Mononuclear cell (primary cell): ENCODE measurements at regions not wholly inside any gene's neighbourhood (a gene's known extent, or its start where the extent isn't known, plus 50 kb on each side); places are given as distances from the start of the nearest gene placed in this dataset.

Experiments used
- H3K27me3 ChIP-seq: 2 replicates; pipeline ENCODE4 v1.6.0; 2011; ENCODE audit warnings: low read length, control low read depth; ENCODE audit not compliant: insufficient read depth
- H3K4me1 ChIP-seq: 2 replicates; pipeline ENCODE4 v1.5.1; 2011; ENCODE audit warnings: mild to moderate bottlenecking, low read length, control low read depth; ENCODE audit not compliant: insufficient read depth
- H3K4me3 ChIP-seq: 2 replicates; pipeline ENCODE4 v1.5.1; 2011; ENCODE audit warnings: mild to moderate bottlenecking, low read length, moderate library complexity
- H3K9me3 ChIP-seq: 2 replicates; pipeline ENCODE4 v1.5.1; 2011; ENCODE audit warnings: low read depth, mild to moderate bottlenecking, control low read depth, low read length

DNA sequence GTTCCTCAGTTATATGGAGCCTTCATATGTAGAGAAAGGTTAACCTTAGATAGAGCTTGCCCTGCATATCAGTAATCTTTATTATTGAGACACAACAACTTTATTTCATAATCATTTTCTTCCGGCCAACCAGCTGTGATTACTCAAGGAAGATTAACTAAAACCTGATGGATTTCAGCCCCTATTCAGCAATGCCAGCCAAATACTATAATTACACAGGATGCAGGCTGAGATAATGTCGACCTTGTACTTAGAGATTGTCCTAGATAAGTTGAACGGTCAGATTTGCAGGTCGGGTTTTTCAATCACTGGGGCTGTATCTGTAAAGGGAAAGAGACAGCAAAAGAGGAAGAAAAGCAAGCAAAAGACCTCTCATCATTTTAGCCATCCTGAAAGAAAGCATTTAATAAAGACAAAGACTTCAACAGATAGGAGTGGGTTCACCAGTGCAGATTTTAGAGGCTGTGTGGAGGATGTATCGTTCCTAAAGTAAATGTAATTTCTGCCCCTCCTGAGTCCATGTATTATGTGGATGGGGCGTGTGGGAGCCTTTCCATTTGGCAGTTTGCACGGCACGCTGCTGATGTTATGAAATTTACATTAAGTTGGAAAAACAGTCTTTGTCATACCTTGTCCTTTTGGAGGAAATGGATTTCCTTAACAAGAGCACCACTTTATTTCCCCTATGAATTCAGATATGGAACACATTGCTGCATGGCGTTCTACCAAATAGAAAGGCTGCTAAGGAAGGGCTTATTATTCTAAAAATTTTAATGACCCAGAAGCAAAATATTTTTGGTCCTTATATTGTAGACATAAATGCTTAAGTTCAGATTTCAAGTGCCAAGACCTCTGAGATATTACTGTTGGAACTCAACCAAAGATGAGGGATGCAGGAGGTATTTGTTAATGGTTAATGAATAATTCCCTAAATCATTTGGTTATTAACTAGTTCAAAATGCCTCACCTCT lies 496.7 kb downstream of the SPRY1 start:
- Histone ChIP-seq H3K9me3 (no peaks in the 10 kb centered on the region), H3K4me1 (no peaks in the 10 kb centered on the region), H3K27me3 (no peaks in the 10 kb centered on the region), H3K4me3 (no peak overlapping the region)

DNA sequence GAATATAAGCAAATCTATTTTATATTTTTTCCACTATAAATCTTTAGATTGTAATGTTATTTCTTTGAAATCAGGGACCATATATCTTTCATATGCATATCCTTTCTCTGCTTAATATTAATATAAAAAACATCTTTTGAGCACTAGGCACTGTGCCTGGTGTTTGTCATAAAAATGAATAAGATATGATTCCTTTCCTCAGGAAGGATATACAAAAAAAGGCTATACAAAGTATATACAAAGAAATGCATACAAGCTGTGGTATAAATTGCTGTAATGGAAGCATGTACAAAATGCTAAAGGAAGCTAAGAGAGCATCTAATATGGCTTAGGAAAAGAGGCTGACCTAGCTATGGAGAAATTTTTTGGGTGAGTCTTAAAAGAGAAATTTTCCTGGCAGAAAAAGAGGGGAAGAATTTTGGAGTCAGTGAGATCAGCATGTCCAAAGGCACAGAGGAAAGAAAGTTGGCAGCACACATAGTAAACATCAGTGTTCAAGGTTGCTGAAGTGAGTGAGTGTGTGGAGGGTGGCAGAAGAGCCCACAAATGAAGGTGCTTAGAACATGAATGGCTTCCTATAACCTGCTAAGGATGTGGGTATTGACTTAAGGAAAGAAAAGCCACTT lies 500.0 kb downstream of the SPRY1 start:
- Histone ChIP-seq H3K4me1 (no peaks in the 10 kb centered on the region), H3K4me3 (no peak overlapping the region), H3K9me3 (no peaks in the 10 kb centered on the region), H3K27me3 (no peaks in the 10 kb centered on the region)

DNA sequence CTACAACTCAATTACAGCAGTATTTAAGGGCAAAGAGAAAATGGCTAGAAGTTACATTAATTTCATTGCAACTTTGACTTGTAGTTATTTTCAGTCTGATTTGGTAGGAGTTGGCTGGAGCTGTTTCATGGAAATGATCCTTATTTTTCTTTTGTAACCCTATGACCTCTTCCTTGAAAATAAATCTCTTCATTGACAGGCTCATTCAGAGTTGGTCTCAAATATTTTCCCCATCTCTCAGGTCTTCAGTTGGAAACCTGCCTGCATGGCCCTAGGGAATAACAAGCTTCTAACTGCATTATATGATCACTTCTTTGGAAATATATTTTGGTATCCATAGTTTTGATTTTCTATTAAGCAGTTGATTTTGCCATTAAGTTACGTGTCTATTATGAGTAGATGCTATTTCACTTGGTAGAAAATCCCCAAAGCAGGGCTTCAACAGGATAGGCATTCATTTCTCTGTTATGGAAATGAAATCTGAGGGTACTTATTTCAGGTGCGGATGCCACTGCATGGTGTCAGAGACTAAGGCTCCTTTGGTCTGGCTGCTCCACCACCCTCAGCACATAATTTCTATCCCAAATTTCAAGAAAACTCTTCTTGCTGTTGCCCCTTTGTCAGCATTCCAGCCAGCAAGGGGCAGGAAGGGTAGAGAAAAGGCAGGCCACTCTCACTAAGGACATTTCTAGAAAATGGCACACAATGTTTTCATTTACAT lies 502.5 kb downstream of the SPRY1 start:
- Histone ChIP-seq H3K4me3 (no peak overlapping the region), H3K4me1 (no peaks in the 10 kb centered on the region), H3K9me3 (no peaks in the 10 kb centered on the region), H3K27me3 (no peaks in the 10 kb centered on the region)

DNA sequence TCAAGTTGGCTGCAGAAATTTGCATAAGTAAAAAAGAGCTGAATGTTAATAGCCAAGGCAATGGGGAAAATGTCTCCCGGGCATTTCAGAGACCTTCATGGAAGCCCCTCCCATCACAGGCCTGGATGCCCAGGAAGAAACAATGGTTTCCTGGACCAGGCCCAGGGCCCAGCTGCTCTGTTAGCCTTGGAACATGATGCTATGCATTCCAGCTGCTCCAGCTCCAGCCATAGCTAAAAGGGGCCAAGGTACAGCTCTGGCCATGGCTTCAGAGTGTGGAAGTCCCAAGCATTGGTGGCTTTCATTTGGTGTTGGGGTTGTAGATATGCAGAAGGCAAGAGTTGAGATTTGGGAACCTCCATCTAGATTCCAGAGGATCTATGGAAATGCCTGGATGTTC lies 508.3 kb downstream of the SPRY1 start:
- no peaks in the 10 kb centered on the region for H3K9me3 ChIP-seq
- no peaks in the 10 kb centered on the region for H3K27me3 ChIP-seq
- H3K4me1 ChIP-seq = no peaks in the 10 kb centered on the region
- H3K4me3 ChIP-seq = no peak overlapping the region

DNA sequence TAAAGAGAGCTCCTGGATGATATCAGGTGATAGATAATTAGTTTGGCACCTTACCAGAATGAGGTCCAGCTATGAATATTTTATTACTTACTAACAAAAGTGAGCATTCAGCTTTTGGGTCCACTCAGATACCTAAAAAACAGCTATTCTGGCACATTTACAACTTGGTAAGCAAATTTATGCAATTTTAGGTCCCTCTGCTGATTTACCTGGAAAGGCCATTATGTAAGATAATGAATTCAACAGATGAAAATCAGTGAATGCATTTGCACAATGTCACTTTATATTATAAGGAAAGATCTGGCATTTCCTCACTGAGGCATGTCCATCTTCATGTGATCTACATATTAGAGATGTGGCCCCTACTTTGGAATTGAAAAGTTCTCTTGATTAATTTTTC lies 517.0 kb downstream of the SPRY1 start:
- no peaks in the 10 kb centered on the region for H3K9me3 ChIP-seq
- H3K4me3 ChIP-seq = no peak overlapping the region
- no peaks in the 10 kb centered on the region for H3K4me1 ChIP-seq
- no peaks in the 10 kb centered on the region for H3K27me3 ChIP-seq

DNA sequence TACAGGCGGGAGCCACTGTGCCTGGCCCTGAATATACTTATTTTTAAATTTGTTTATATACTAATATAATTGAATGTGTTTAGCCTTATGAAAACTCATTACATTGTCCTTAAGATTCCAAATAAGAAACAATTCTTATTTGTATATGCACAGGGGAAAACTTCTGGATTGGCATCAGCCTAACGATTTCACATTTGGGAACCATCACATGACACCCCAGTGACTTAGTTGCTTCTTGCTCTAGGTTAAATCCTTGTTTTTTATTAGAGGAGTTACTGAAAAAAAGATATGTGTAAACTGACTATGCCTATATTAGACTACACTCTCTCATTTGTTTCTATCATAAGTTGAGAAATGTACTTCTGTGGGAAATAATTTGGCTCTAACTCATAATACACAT lies 520.2 kb downstream of the SPRY1 start:
- Histone ChIP-seq H3K9me3 (no peaks in the 10 kb centered on the region), H3K4me3 (no peak overlapping the region), H3K27me3 (no peaks in the 10 kb centered on the region), H3K4me1 (no peaks in the 10 kb centered on the region)

DNA sequence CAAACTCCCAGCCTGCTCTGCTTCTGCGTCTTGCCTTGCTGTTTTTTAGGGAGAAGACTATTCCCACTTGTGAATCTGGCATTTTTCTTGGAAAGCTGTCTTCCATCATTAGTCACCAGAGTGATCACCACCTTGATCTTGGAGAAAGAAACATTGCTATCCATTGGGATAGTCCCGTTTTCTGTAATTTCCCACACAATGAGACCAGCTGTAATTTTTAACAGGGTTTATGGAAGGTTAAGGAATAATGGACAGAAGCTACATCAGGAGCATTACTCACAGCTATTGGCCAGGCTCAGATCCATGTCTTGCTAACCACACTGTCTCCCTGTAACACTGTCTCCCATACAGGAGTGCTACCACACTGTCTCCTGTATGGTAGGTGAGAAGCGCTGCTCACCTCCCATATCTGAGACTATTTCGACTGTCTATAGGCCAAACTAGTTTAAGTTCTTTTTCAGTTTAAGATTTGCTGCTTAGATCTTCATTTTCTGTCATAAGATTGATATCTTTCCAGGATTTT lies 523.0 kb downstream of the SPRY1 start:
- Histone ChIP-seq H3K9me3 (no peaks in the 10 kb centered on the region), H3K4me1 (no peaks in the 10 kb centered on the region), H3K4me3 (no peak overlapping the region), H3K27me3 (no peaks in the 10 kb centered on the region)

DNA sequence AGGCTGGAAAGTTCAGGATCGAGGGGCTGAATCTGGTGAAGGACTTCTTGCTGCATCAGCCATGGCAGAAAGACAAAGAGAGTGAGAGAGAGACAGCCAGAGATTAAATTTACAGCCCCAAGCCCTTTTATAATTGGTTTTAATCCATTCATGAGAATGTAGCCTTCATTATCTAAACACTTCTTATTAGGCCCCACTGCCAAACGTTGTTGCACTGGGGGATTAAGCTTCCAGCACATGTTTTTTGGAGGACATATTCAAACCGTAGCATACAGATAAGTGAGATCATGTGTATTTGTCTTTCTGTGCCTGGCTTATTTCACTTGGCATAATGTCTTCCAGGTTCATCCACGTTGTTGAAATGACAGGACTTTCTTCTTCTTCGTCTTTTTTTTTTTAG lies 524.7 kb downstream of the SPRY1 start:
- no peaks in the 10 kb centered on the region for H3K4me1 ChIP-seq
- no peaks in the 10 kb centered on the region for H3K27me3 ChIP-seq
- no peak overlapping the region for H3K4me3 ChIP-seq
- no peaks in the 10 kb centered on the region for H3K9me3 ChIP-seq

DNA sequence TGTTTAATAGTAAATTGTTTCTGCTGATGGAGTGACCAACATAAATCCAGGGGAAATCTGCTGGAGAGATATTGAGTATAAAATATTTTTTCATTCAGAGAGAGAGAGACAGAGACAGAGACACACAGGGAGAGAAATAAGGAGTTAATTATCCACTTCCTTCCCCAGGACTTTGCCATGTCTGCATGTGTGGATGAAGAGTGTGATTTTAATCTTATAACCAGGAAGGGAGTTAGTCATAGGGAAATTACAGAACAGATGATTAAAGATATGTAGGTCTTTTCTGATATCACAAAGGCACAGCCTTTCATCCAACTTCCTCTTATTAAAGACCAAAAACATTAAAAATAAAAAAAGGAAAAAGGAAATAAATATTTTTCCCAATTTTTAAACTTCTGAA lies 526.3 kb downstream of the SPRY1 start:
- no peaks in the 10 kb centered on the region for H3K4me1 ChIP-seq
- H3K4me3 ChIP-seq = no peak overlapping the region
- H3K9me3 ChIP-seq = no peaks in the 10 kb centered on the region
- H3K27me3 ChIP-seq = no peaks in the 10 kb centered on the region

DNA sequence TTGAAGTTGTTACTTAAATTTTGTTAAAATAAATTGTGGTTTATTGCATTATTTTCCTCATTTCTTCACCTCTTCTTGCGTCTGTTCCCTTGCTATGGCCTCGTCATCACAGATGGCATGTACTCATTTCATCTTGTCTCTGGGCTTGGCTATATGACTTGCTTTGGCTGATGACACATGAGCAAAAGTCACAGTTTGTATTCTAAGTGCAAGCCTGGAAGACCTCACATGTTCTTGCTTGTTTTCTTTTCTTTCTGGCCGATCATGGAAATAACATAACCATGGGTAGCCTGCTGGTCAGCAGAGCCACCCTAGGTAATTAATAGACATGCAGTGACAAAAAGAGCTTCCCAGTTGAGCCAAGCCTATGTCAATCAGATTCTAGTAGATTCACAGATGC lies 527.9 kb downstream of the SPRY1 start:
- no peaks in the 10 kb centered on the region for H3K4me1 ChIP-seq
- no peaks in the 10 kb centered on the region for H3K27me3 ChIP-seq
- H3K9me3 ChIP-seq = no peaks in the 10 kb centered on the region
- no peak overlapping the region for H3K4me3 ChIP-seq

DNA sequence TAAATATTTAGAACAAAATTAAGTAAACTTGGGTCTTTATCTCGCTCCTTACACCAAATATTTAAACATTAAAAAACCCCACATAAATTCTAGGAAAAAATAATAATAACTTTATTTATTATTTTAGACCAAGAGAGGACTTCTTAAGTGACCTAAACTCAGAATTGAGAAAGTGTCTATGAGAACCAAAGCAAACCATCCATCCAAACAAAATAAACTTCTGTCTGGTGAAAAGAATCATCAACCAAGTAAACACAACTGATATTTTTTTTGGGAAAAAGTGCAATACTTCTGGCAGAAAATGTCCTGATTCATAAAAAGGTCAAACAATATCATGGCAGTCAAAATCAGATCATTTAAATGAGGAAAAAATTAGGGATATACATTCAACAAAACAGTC lies 533.0 kb downstream of the SPRY1 start:
- H3K9me3 ChIP-seq = no peaks in the 10 kb centered on the region
- no peaks in the 10 kb centered on the region for H3K4me1 ChIP-seq
- H3K27me3 ChIP-seq = no peaks in the 10 kb centered on the region
- H3K4me3 ChIP-seq = no peak overlapping the region

DNA sequence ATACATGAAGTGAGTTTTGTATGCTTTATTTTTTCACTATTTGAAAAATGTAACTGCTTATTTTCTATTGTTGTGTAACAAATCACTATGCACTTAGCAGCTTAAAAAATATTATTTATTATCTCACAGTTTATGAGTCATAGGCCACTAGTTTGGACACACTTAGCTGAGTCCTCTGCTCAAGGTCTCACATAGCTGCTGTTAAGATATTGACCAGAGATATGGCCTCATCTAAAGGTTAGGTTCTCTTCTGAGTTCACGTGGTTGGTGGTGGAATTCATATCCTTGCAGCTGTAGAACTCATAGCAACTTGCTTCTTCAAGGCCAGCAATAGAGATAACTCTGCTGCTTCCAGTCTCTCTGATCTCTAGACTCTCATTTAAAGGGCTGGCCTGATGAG lies 534.4 kb downstream of the SPRY1 start:
- Histone ChIP-seq H3K27me3 (no peaks in the 10 kb centered on the region), H3K4me1 (no peaks in the 10 kb centered on the region), H3K4me3 (no peak overlapping the region), H3K9me3 (no peaks in the 10 kb centered on the region)

DNA sequence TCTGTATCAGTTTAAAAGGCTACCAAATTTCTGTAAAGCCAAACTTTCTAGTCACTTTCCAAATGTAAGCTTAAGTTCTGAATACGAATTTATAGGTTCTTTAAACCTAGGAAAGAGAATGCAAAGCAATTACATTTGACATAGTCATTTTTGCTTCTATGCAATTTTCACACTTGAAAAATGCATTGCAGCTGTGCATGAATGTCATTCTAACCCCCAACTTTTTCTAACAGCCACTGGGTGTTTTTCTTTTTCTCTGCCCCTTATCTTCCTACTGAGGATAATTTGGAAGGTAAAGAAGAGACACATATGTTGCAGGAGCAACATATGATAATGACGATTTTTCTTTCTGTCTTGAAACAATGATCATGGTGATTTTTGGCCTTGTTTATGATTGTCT lies 537.5 kb downstream of the SPRY1 start:
- no peaks in the 10 kb centered on the region for H3K4me1 ChIP-seq
- H3K9me3 ChIP-seq = no peaks in the 10 kb centered on the region
- no peak overlapping the region for H3K4me3 ChIP-seq
- H3K27me3 ChIP-seq = no peaks in the 10 kb centered on the region

DNA sequence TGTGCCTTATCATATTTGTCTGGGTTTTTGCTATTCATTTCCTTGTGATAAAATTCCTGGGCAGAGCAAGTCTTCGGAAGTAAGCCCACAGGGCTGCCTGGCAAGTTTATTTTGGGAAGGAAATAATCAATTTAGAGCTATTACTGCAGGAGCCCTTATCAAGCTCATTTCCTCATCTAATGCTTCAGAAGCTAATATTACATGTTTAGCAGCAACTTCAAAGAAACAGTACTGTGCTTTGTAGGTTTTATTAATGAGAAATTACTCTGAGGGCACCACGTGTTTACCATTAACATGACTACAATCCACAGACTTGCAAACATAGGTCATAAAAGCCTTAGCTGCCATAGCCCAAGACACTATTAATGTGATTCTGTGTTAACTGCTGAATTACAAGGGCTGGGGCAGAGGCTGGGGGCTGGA lies 540.0 kb downstream of the SPRY1 start:
- Histone ChIP-seq H3K4me1 (no peaks in the 10 kb centered on the region), H3K27me3 (no peaks in the 10 kb centered on the region), H3K4me3 (no peak overlapping the region), H3K9me3 (no peaks in the 10 kb centered on the region)

DNA sequence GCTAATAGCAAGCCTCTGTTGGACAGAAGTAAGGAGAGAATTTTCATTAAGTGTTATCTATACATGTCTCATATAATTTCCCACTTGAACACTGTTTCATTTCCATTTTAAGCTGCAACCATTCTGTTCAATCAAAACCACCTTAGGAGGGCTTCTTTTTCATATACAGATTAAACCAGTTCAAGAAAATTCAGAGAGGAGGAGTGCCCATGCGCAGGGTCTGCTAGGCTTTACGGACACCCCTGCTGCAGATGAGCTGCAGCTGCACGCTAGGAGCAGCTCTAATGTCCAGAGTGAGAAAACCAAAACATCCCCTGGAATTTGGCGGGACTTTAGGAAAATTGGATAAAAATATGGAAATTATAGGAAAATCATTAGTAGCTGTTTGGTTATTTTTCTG lies 541.0 kb downstream of the SPRY1 start:
- no peak overlapping the region for H3K4me3 ChIP-seq
- no peaks in the 10 kb centered on the region for H3K9me3 ChIP-seq
- H3K4me1 ChIP-seq = no peaks in the 10 kb centered on the region
- H3K27me3 ChIP-seq = no peaks in the 10 kb centered on the region
